Kidney (tissue), 13 donors: ENCODE measurements at regions not wholly inside any gene's neighbourhood (a gene's known extent, or its start where the extent isn't known, plus 50 kb on each side); places are given as distances from the start of the nearest gene placed in this dataset.

ENCODE experiments used
- DNase-seq, 5 donors: peaks; one replicate each; pipeline ENCODE4 v3.0.0-alpha.2; 2013 to 2020
- FAIRE-seq: peaks from 2 replicates; lab custom pipeline; 2012; peaks lifted over from hg19 to GRCh38; lab: Jason Lieb, UNC
- H3K27ac ChIP-seq, 2 donors: one replicate each; pipeline ENCODE4 v1.7.0; 2013; ENCODE audit warnings: low read depth in 2 of 2, low read length in 2 of 2, inconsistent platforms in 1 of 2
- H3K27me3 ChIP-seq: one replicate; pipeline ENCODE4 v1.7.1; 2013; ENCODE audit warnings: low read length, inconsistent platforms; ENCODE audit not compliant: control insufficient read depth, insufficient read depth
- H3K36me3 ChIP-seq, 3 donors: one replicate each; pipeline versions ENCODE4 v1.7.0 to v1.7.1; 2013; ENCODE audit warnings: low read length in 3 of 3, control low read depth in 1 of 3, inconsistent platforms in 1 of 3; ENCODE audit not compliant: insufficient read depth in 3 of 3, control insufficient read depth in 2 of 3
- H3K4me1 ChIP-seq, 3 donors: one replicate each; pipeline versions ENCODE4 v1.7.0 to v1.7.1; 2013; ENCODE audit warnings: low read length in 3 of 3, inconsistent platforms in 1 of 3, low read depth in 1 of 3; ENCODE audit not compliant: control insufficient read depth in 2 of 3, insufficient read depth in 2 of 3
- H3K4me3 ChIP-seq, 3 donors: one replicate each; pipeline versions ENCODE4 v1.7.0 to v1.8.1; 2013; ENCODE audit warnings: low read length in 3 of 3, control low read depth in 1 of 3, inconsistent platforms in 1 of 3
- H3K9ac ChIP-seq, 3 donors: one replicate each; pipeline versions ENCODE4 v1.7.0 to v1.7.1; 2013; ENCODE audit warnings: low read length in 3 of 3, control low read depth in 1 of 3, inconsistent platforms in 1 of 3
- H3K9me3 ChIP-seq, 3 donors: one replicate each; pipeline versions ENCODE4 v1.7.0 to v1.7.1; 2013; ENCODE audit warnings: low read length in 3 of 3, control low read depth in 1 of 3, inconsistent platforms in 1 of 3; ENCODE audit not compliant: control insufficient read depth in 2 of 3, insufficient read depth in 1 of 3
- intact Hi-C: fragments of 100-400 bp; cut with DNase I; formaldehyde crosslinking; loops from one replicate; pipeline ENCODE4 v1.11.1; 2022
- TF ChIP-seq, protein P1 (sequence below): IDR thresholded peaks from 3 replicates; pipeline ENCODE4 v1.5.1; 2012; ENCODE audit warnings: mild to moderate bottlenecking, moderate library complexity, borderline replicate concordance; ENCODE audit not compliant: insufficient read depth; ENCODE audit errors: extremely low read depth
- donor health status: control.
- donor health status: control.
- donor health status: control.
- donor health status: control.
- donor health status: control.
- donor health status: DM: yes; HTN: yes; CAD: no.
- donor health status: Normal renal cell carcinoma (clear cell type).

DNA sequence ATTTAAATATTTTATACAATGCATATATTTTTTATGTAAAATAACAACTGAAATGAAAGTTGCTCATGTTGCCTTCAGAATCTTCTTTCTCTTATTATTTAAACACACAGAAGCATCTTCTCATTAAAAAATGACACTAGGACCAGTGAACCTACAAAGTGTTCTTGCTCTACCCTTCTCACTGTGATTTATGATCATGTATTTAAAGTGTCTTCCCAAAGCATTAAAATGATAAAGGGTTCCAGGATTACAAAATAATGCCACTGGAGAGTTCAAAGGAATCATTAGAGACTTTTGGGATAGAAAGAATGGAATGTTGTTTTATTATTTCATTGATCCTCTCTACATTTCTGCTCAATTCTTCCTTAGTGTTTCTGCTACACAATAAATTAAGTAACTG, 643.6 kb upstream of the SLITRK1 start:
- Histone ChIP-seq H3K27ac (no peak overlapping the region), H3K4me1 (no peaks in the 10 kb centered on the region), H3K27me3 (no peaks in the 10 kb centered on the region), H3K9ac (no peak overlapping the region), H3K4me3 (no peak overlapping the region), H3K36me3 (no peaks in the 10 kb centered on the region), H3K9me3 (no peaks in the 10 kb centered on the region)
- FAIRE-seq = no peak
- intact Hi-C loops = no loop called here
- TF ChIP-seq, protein P1, sequence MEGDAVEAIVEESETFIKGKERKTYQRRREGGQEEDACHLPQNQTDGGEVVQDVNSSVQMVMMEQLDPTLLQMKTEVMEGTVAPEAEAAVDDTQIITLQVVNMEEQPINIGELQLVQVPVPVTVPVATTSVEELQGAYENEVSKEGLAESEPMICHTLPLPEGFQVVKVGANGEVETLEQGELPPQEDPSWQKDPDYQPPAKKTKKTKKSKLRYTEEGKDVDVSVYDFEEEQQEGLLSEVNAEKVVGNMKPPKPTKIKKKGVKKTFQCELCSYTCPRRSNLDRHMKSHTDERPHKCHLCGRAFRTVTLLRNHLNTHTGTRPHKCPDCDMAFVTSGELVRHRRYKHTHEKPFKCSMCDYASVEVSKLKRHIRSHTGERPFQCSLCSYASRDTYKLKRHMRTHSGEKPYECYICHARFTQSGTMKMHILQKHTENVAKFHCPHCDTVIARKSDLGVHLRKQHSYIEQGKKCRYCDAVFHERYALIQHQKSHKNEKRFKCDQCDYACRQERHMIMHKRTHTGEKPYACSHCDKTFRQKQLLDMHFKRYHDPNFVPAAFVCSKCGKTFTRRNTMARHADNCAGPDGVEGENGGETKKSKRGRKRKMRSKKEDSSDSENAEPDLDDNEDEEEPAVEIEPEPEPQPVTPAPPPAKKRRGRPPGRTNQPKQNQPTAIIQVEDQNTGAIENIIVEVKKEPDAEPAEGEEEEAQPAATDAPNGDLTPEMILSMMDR = no peak
- peak in 2 of 5 donors; percentile 21 to 31 for DNase-seq

DNA sequence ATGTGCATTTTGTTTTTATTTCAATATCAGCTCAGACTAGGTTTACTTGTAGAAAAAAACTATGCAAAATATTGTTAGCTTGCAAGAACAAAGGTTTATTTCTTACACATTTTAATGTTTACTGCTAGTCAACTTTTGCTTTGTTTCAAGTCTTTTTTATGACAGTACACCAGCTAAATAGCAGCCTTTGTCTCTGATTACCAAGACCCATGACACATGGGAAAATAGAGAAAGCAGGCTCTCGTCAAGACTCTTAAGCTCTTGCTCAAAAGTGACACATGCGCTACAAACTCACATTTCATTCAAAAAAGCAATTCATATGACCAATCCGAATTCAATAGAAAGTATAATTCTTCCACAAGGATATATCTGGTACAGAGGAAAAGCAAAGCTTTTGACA, 642.3 kb upstream of the SLITRK1 start:
- no peak overlapping the region for H3K27ac ChIP-seq
- H3K9me3 ChIP-seq = no peaks in the 10 kb centered on the region
- no peaks in the 10 kb centered on the region for H3K27me3 ChIP-seq
- H3K4me1 ChIP-seq = no peaks in the 10 kb centered on the region
- TF ChIP-seq, protein P1 = no peak
- FAIRE-seq = no peak
- DNase-seq = no peak
- intact Hi-C loops = loop anchor here (5.0 kb wide), 1 partner anchor 68 kb away; no protein-coding TSS in a partner anchor
- H3K36me3 ChIP-seq = no peaks in the 10 kb centered on the region
- H3K9ac ChIP-seq = no peak overlapping the region
- no peak overlapping the region for H3K4me3 ChIP-seq

DNA sequence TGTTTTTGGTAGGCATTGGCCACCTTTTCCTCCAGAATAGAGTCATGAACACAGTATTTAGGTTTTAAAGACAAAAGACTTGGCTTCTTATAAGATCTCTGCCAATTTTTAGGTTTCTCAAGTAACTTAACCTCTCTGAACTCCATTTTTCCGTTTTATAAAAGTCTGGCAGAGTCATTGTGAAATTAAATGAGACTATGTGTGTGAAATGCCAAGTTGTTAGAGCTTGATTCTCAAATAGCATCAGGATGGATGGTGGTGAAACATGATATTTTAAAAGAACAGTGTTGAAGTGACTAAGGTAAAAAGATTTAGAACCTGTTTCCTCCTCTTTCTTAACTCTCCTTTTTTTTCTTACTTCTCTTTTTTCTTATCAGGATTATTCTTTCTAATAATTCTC, 617.7 kb upstream of the SLITRK1 start:
- peak in 2 of 5 donors; percentile 8 to 14 for DNase-seq

DNA sequence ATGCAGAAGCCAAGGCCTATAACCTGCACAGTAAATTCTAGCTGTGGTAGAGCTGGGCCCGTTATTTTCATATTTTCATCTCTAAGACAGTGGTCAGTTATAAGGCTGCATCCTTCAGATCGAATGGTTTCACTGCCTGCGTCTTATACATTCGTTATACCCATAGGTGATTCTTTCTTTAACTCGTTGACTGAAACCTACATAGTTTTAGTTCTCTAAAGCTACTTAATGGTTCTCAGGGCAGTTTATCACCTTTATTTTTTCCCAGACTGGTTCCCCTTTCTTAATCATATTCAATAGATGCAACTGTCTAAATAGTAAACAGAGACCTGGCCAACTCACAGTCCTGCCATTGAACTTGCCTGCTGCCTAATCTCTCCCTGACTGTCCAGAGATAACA, 615.3 kb upstream of the SLITRK1 start:
- Histone ChIP-seq H3K27ac (no peak overlapping the region), H3K9ac (no peak overlapping the region), H3K4me3 (no peak overlapping the region), H3K4me1 (no peaks in the 10 kb centered on the region), H3K9me3 (peaks cover 0 to 4% (median 0%) of the 10 kb centered on the region in 3 donors), H3K36me3 (no peaks in the 10 kb centered on the region), H3K27me3 (no peaks in the 10 kb centered on the region)
- intact Hi-C loops = no loop called here
- DNase-seq (no peak), FAIRE-seq (no peak)
- TF ChIP-seq, protein P1 = no peak

More for the DNA sequence above, 617.7 kb upstream of the SLITRK1 start:
- no peaks in the 10 kb centered on the region for H3K36me3 ChIP-seq
- no peak overlapping the region for H3K4me3 ChIP-seq
- intact Hi-C loops = no loop called here
- no peaks in the 10 kb centered on the region for H3K27me3 ChIP-seq
- H3K9ac ChIP-seq = no peak overlapping the region
- no peak overlapping the region for H3K27ac ChIP-seq
- H3K9me3 ChIP-seq = peaks cover 0 to 4% (median 0%) of the 10 kb centered on the region in 3 donors
- TF ChIP-seq, protein P1 = no peak
- H3K4me1 ChIP-seq = no peaks in the 10 kb centered on the region
- FAIRE-seq = no peak
